GM12878 (cell line): ENCODE measurements at regions not wholly inside any gene's neighbourhood (a gene's known extent, or its start where the extent isn't known, plus 50 kb on each side); places are given as distances from the start of the nearest gene placed in this dataset. TPM values are rescaled to one million over a fixed set of nuclear protein-coding genes. Genes with fewer than 3 reads are reported as not detected.

Source experiments
- small RNA-seq: library from RNA; depleted of rRNA; stranded (forward); fragments of <200 nt; gene quantifications from one replicate; pipeline ENCODE3, GENCODE V24; 2014

Small RNA genes in the stretch of these regions (small RNA-seq; reads per million reads assigned to genes)
- gene AC138649.4 (not detected), gene RN7SL495P (not detected)
